DMS153 treated with DMSO at 0.1 percent for 48 hours (cell line): ENCODE measurements at regions not wholly inside any gene's neighbourhood (a gene's known extent, or its start where the extent isn't known, plus 50 kb on each side); places are given as distances from the start of the nearest gene placed in this dataset.
"Not testable (repeated sequence)": the region's sequence is repeated elsewhere in the genome, so short reads cannot be mapped to it uniquely, and the experiment has no call there.

Source experiments
- DNase-seq: peaks from one replicate; lab custom pipeline; 2025; ENCODE audit not compliant: unreplicated experiment; lab: John Stamatoyannopoulos, UW

GRCh38 chr7:125274742-125275141 is 345.1 kb upstream of the POT1 start:
- not testable (repeated sequence) for DNase-seq

- DNase-seq: not testable (repeated sequence)
Measured at GRCh38 chr7:125264174-125264856, 334.7 kb upstream of the POT1 start.

DNA sequence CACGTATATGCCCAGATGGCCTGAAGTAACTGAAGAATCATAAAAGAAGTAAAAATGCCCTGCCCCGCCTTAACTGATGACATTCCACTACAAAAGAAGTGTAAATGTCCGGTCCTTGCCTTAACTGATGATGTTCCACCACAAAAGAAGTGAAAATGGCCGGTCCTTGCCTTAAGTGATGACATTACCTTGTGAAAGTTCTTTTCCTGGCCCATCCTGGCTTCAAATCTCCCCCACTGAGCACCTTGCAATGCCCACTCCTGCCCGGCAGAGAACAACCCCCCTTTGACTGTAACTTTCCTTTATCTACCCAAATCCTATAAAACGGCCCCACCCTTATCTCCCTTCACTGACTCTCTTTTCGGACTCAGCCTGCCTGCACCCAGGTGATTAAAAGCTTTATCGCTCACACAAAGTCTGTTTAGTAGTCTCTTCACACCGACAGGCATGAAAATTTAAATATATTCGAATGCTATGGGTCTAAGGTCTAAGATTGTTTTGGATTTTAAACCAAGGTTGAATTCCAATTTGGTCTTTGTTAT is 329.3 kb upstream of the POT1 start:
- DNase-seq: not testable (repeated sequence)

DNA sequence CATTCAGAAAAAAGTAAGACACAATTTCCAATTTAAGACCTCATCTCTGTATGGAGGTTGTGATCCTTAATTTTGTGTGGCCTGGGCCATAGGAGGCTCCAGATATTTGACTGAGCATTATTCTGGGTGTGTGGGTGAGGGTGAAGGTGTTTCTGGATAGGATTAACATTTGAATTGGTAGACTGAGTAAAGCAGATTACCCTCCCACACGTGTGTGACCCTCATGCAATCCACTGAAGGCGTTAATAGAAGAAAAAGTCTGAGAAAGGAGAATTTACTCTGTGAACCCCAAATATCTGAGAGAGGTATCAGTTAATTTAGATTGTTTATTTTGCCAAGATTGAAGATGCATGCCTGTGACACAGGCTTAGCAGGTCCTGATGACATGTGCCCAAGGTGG is 328.0 kb upstream of the POT1 start:
- no peak for DNase-seq

DNA sequence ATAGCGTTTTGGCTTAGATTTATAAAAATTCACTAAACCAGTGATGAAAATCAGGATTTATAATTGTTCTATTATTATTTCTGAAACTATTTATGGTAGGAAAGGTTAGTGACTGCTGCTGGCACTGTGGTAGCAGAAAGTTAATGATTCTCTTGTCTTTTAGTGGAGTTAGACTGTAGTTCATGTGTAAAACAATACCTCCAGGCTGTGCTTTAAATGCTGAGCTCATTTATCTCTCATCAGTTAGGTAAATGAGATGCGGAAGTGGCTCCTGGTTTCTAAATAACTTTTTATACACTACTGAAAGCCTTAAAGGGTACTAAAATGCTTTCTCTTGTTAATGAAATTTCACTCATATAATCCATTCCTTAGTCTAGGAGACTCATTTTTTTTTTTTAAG is 326.8 kb upstream of the POT1 start:
- no peak for DNase-seq

DNA sequence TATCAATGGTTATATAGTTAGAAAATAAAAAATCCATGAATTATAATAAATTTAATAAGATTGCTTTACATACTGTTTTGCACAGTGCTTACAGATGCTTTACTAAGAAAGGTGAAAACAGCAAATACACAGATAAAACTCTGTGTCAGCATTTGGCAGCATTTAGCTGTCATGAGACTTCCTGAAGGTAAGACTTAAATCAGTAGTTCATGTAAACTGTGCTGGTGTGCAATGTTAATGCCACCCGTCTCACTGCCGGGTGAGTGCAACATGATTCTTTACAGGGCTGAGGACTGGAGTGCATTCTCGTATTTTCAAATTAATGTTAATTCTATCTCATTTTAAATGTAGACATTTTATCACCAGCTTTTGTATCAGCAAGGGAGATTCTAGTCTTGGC is 326.2 kb upstream of the POT1 start:
- no peak for DNase-seq

DNA sequence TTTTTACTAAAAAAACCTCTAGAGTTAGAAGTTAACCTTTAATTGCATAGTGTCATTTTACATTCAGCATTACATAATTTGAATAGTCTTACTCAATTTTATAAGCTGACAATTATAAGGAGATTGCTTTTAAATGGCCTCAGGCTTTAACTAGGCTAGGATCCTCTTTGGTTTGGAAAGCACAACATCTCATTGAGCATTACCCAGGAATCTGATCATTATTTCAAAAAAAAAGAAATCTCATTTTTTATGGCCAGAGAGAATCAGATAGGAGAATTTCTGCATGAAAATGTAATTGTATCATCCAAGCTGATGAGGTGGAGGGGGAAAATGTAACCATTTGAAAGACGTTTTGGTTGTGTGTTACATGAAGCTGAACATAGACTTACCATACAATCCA is 324.9 kb upstream of the POT1 start:
- no peak for DNase-seq

GRCh38 chr7:125253452-125254190 is 324.0 kb upstream of the POT1 start:
- DNase-seq: no peak

GRCh38 chr7:125247514-125248098 is 318.0 kb upstream of the POT1 start:
- DNase-seq: no peak

DNA sequence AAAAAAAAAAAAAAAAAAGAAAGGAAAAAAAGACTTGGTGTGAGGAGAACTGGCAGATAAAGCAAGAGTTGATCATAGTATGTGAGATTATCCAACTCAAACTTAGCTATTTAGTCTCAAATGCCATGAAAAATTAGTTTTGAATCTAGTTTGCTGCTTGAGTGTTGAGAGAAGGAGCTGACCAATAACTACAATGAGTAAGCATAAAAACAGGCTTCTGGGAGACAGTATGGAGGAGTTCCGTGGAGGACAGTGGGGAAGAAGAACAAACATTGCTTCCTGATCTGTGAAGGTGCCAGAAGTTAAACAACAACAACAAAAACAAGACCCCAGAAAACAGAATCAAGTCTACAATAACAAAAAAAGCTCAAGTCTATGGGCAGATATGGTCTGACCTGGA is 317.1 kb upstream of the POT1 start:
- DNase-seq: no peak

DNA sequence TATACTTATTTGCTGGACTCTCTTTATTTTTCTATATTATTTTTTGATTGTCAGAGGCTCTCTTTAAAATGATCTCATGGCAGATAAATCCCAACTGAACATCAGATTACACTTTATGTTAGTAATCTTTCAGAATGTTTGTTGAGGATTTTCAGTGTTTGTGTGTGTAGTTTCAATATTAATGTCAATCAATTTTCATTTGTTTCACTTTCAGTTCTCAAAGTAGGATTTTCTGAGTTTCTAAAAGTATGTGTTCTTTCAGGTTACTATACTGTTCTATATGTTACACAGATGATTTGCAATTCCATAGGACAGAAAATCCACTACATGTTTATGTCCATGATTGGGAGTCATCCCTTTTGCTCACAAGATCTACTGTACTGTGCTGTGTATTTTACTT is 311.9 kb upstream of the POT1 start:
- DNase-seq: no peak

DNA sequence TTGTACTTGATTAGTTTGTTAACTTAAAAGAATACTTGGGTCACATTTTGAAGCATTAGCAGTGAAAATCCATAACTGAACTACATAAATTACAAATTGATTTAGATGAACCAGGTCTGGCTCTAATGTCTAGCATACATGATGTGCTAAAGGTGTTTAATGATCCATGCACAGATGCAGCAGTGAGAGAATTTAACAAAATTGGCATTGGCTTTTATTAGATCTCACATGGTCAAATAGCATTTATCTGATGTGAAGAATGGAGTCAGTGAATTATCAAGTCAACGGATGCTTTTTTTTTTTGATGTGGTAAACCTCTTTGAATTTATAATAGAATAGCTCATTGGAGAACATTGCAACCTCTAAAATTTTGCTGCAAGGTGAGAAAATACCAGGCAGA is 293.0 kb upstream of the POT1 start:
- DNase-seq: no peak

DNA sequence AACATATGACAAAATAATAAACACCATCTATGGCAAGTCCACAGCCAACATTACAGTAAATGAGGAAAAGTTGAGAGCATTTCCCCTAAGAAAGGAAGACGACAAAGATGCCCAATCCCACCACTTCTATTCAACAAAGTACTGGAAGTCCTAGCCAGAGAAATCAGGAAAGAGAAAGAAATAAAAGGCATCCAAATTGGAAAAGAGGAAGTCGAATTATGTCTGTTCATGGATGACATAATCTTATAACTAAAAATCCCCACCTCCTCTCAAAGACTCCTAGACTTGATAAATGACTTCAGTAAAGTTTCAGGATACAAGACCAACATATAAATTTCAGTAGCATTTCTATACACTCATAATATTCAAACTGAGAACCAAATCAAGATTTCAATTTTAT is 288.5 kb upstream of the POT1 start:
- no peak for DNase-seq

DNA sequence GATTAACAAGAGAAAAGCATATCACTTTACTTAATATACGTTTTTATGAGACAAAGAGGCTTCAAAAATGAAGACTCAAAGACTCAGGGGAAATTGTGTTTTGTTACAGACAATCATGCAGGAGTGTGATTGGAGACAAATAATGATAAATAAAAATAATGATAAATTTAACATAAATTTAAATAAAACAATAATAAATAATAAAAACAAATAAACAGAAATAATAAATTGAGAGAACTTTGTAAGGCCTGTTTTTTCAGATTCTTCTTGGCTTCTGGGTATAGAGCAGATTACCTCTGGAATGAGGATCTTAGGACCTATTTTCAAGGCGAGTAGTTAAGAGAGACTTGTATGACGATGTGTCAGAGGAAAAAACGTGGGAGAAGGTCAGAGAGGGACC is 271.4 kb upstream of the POT1 start:
- no peak for DNase-seq

DNA sequence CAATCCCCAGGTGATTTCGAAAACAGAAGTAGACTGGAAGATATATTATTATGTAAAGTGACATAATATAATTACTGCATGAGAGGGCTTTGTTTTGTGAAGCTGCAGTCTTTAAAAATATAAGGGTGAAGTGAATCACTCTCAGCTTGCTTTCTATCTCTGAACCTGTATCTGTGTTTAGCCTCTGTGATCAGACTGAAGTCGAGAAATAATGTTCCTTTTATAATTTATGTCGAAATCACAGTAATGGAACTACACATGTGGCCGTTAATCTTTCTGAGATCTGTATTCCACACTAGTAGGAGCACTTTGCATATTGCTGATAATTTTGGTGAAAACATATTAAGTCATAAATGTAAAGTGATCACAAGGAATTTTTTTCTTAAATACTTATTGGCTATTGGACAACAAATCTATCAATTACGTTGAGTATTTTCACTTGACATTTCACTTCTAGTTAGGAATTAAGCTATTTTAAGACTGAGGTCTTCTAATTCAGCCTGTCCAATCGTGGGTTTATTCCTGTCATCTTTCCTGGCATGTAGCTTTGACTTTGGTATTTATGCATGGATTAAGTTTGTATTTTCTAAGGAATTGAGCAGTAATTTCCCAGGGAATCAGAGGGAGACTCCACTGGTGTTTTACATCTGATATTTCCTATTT is 268.2 kb upstream of the POT1 start:
- DNase-seq: no peak

GRCh38 chr7:125195156-125195555 is 265.5 kb upstream of the POT1 start:
- DNase-seq: no peak

- no peak for DNase-seq
Measured at GRCh38 chr7:125193263-125193662, 263.6 kb upstream of the POT1 start.

- DNase-seq: no peak
Measured at GRCh38 chr7:125184801-125185200, 255.2 kb upstream of the POT1 start.

DNA sequence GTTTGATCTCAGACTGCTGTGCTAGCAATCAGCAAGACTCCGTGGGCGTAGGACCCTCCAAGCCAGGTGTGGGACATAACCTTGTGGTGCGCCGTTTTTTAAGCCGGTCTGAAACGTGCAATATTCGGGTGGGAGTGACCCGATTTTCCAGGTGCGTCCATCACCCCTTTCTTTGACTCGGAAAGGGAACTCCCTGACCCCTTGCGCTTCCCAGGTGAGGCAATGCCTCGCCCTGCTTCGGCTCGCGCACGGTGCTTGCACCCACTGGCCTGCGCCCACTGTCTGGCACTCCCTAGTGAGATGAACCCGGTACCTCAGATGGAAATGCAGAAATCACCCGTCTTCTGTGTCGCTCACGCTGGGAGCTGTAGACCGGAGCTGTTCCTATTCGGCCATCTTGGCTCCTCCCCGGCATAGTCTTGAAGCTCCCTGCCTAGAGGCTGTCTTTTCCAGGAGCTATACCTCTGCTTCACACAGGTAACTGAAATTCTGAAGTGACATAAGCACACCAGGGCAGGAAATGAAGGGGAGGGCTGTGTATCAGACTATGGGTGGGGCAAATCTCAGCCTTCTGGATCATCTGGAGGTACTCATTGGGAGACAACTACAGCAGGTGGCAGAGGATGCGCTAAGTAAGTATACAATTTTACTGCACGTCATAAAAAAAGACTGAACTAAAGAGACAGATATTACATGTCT is 252.1 kb upstream of the POT1 start:
- not testable (repeated sequence) for DNase-seq

- no peak for DNase-seq
Measured at GRCh38 chr7:125173571-125173970, 243.9 kb upstream of the POT1 start.

DNA sequence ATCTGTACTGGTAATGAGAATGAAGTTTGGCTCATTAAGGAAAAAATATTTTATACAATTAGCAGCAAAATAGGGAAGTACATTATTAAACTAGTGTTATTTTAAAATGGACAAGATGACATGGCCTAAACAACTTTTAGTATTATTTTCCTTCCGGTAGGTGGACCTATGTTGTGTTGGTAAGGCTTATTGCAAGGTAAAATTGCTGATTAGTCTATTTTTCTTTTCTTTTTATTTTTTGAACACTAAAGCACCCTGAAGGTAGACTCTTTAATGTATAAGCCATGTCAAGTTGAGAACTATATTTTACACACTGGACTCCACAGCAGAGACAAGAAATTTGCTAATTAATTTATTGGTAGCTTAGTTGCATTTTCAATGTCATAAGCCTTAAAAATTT is 239.5 kb upstream of the POT1 start:
- DNase-seq: no peak
